ENCODE measurements at regions not wholly inside any gene's neighbourhood (a gene's known extent, or its start where the extent isn't known, plus 50 kb on each side); places are given as distances from the start of the nearest gene placed in this dataset.

DNA sequence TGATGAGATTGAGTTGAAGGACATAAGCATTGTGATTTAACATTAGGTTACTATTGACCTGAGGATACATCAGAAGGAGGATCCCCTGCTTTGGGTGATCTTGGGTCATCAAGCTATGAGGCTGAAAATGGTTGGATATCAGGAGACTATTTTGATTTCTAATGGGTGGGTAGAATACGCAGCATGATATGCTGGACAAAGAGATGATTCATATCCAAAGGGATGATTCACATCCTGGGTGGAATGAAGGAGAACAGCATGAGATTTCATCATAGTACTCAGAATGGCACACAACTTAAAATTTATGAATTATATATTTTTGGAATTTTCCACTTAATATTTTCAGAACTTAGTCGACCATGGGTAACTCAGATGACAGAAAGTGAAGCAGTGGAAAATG is 1759.5 kb upstream of the C9orf72 start:
- FAIRE-seq (no peak), DNase-seq (ENCODE audit: low read depth, low spot score) (no peak), ATAC-seq (no peak)
- Histone ChIP-seq H3K4me2 (ENCODE audit: control insufficient read depth, insufficient read depth) (no peak overlapping the region), H3K36me3 (ENCODE audit: control insufficient read depth in 2 of 2, insufficient read depth in 2 of 2, low read length in 1 of 2) (no peaks in the 10 kb centered on the region), H3K79me2 (ENCODE audit: control insufficient read depth, insufficient read depth, low read length) (no peaks in the 10 kb centered on the region), H3K4me1 (ENCODE audit: control insufficient read depth, insufficient read depth, low read length) (no peaks in the 10 kb centered on the region), H3K9ac (ENCODE audit: control insufficient read depth, insufficient read depth, low read length) (no peak overlapping the region), H4K20me1 (ENCODE audit: control insufficient read depth, insufficient read depth) (no peaks in the 10 kb centered on the region), H3K9me3 (replicated peaks; ENCODE audit: control insufficient read depth, insufficient read depth, low read length) (no peaks in the 10 kb centered on the region), H2AFZ (ENCODE audit: control insufficient read depth, low read depth, low read length) (no peak overlapping the region), H3K27me3 (replicated peaks in 1 of 2; ENCODE audit: control insufficient read depth in 2 of 2, insufficient read depth in 2 of 2, low read length in 1 of 2) (no peaks in the 10 kb centered on the region), H3K27ac (ENCODE audit: control insufficient read depth, insufficient read depth) (no peak overlapping the region), H3K4me3 (no peak overlapping the region)
- ChIA-PET RAD21 (ENCODE audit: unreplicated experiment) (no interaction called here), SMC1A (ENCODE audit: uncharacterized antibody, unreplicated experiment) (interaction anchor here (0.6 kb wide), 1 partner anchor 12 kb away, joined by 4 read pairs; no protein-coding TSS in a partner anchor), POLR2A (no interaction called here), CTCF (no interaction called here)
- TF ChIP-seq KLF5 (IDR thresholded peaks at IDR 0.05; ENCODE audit: partially characterized antibody) (no peak), SMAD1 (IDR thresholded peaks at IDR 0.05; ENCODE audit: low read depth, partially characterized antibody) (no peak), FOS (IDR thresholded peaks at IDR 0.05; ENCODE audit: borderline replicate concordance, extremely low read depth, insufficient read length) (no peak), ETV6 (conservative IDR thresholded peaks at IDR 0.05 in 1 of 2, IDR thresholded peaks at IDR 0.05 in 1 of 2; ENCODE audit: borderline replicate concordance in 1 of 2, low read depth in 1 of 2) (no peak), FOXK2 (IDR thresholded peaks at IDR 0.05) (no peak), KAT2A (conservative IDR thresholded peaks at IDR 0.05; ENCODE audit: control insufficient read depth, low read depth, low read length) (no peak), POU2F2 (IDR thresholded peaks at IDR 0.05; ENCODE audit: borderline replicate concordance, low read depth, low read length) (no peak), TBL1XR1 (IDR thresholded peaks at IDR 0.05; ENCODE audit: low read depth, low read length) (no peak), ZNF622 (IDR thresholded peaks at IDR 0.05) (no peak), SREBF1 (IDR thresholded peaks at IDR 0.05; ENCODE audit: low read length) (no peak), ZNF274 (IDR thresholded peaks at IDR 0.05; ENCODE audit: insufficient read depth, insufficient read length) (no peak), EGR1 (IDR thresholded peaks at IDR 0.05; ENCODE audit: borderline replicate concordance in 1 of 2, low read depth in 2 of 2, low read length in 2 of 2) (no peak), GATAD2B (conservative IDR thresholded peaks at IDR 0.05; ENCODE audit: low read depth) (no peak), MTA2 (IDR thresholded peaks at IDR 0.05; ENCODE audit: low read depth) (no peak), EZH2 (IDR thresholded peaks at IDR 0.05; ENCODE audit: borderline replicate concordance, control insufficient read depth, low read depth, low read length) (no peak), STAT3 (IDR thresholded peaks at IDR 0.05; ENCODE audit: low read depth, low read length) (no peak), SIX5 (IDR thresholded peaks at IDR 0.05; ENCODE audit: low read depth, low read length, severe bottlenecking) (no peak), ZNF217 (IDR thresholded peaks at IDR 0.05) (no peak)
- TF ChIP-seq, protein P1, sequence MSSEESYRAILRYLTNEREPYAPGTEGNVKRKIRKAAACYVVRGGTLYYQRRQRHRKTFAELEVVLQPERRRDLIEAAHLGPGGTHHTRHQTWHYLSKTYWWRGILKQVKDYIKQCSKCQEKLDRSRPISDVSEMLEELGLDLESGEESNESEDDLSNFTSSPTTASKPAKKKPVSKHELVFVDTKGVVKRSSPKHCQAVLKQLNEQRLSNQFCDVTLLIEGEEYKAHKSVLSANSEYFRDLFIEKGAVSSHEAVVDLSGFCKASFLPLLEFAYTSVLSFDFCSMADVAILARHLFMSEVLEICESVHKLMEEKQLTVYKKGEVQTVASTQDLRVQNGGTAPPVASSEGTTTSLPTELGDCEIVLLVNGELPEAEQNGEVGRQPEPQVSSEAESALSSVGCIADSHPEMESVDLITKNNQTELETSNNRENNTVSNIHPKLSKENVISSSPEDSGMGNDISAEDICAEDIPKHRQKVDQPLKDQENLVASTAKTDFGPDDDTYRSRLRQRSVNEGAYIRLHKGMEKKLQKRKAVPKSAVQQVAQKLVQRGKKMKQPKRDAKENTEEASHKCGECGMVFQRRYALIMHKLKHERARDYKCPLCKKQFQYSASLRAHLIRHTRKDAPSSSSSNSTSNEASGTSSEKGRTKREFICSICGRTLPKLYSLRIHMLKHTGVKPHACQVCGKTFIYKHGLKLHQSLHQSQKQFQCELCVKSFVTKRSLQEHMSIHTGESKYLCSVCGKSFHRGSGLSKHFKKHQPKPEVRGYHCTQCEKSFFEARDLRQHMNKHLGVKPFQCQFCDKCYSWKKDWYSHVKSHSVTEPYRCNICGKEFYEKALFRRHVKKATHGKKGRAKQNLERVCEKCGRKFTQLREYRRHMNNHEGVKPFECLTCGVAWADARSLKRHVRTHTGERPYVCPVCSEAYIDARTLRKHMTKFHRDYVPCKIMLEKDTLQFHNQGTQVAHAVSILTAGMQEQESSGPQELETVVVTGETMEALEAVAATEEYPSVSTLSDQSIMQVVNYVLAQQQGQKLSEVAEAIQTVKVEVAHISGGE (CRISPR knock-in tag; IDR thresholded peaks at IDR 0.05): no peak
- TF ChIP-seq, protein P2, sequence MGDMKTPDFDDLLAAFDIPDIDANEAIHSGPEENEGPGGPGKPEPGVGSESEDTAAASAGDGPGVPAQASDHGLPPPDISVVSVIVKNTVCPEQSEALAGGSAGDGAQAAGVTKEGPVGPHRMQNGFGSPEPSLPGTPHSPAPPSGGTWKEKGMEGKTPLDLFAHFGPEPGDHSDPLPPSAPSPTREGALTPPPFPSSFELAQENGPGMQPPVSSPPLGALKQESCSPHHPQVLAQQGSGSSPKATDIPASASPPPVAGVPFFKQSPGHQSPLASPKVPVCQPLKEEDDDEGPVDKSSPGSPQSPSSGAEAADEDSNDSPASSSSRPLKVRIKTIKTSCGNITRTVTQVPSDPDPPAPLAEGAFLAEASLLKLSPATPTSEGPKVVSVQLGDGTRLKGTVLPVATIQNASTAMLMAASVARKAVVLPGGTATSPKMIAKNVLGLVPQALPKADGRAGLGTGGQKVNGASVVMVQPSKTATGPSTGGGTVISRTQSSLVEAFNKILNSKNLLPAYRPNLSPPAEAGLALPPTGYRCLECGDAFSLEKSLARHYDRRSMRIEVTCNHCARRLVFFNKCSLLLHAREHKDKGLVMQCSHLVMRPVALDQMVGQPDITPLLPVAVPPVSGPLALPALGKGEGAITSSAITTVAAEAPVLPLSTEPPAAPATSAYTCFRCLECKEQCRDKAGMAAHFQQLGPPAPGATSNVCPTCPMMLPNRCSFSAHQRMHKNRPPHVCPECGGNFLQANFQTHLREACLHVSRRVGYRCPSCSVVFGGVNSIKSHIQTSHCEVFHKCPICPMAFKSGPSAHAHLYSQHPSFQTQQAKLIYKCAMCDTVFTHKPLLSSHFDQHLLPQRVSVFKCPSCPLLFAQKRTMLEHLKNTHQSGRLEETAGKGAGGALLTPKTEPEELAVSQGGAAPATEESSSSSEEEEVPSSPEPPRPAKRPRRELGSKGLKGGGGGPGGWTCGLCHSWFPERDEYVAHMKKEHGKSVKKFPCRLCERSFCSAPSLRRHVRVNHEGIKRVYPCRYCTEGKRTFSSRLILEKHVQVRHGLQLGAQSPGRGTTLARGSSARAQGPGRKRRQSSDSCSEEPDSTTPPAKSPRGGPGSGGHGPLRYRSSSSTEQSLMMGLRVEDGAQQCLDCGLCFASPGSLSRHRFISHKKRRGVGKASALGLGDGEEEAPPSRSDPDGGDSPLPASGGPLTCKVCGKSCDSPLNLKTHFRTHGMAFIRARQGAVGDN (IDR thresholded peaks at IDR 0.05): no peak
- no TSS peak for BruUV-seq (replicated peaks)
- 51% methylated on average over 2 of the region's 2 CpGs for WGBS (ENCODE audit: insufficient coverage, insufficient replicate concordance, low lambda C conversion rate, missing lambda C conversion rate)
- in situ Hi-C loops (cut with MboI) (no loop called here), intact Hi-C loops (cut with micrococcal nuclease; ENCODE audit: unreplicated experiment) (no loop called here)
